Epithelial cell of esophagus (primary cell): ENCODE measurements at regions not wholly inside any gene's neighbourhood (a gene's known extent, or its start where the extent isn't known, plus 50 kb on each side); places are given as distances from the start of the nearest gene placed in this dataset.

Experiments used
- DNase-seq: peaks from one replicate; pipeline ENCODE4 v3.0.0; 2010; ENCODE audit warnings: low read depth
- H3K4me3 ChIP-seq: 2 replicates; pipeline ENCODE4 v1.5.1; 2011; ENCODE audit warnings: mild to moderate bottlenecking, low read length, control low read depth
- CTCF ChIP-seq: IDR thresholded peaks from 2 replicates; pipeline ENCODE4 v1.5.1; 2011; ENCODE audit warnings: low read depth, mild to moderate bottlenecking, low read length, control low read depth, inconsistent platforms; ENCODE audit not compliant: insufficient read depth; ENCODE audit errors: missing control alignments

- TF ChIP-seq CTCF: no peak
- no peak overlapping the region for H3K4me3 ChIP-seq
- no peak for DNase-seq
Observed at GRCh38 chr9:110123341-110124095, 84.4 kb downstream of the C9orf152 start.

GRCh38 chr9:110124439-110124838 is 83.5 kb downstream of the C9orf152 start:
- H3K4me3 ChIP-seq: no peak overlapping the region
- TF ChIP-seq CTCF: no peak
- no peak for DNase-seq

GRCh38 chr9:110125207-110125751 is 82.7 kb downstream of the C9orf152 start:
- H3K4me3 ChIP-seq: no peak overlapping the region
- no peak for TF ChIP-seq CTCF
- DNase-seq: no peak

GRCh38 chr9:110125763-110126351 is 82.1 kb downstream of the C9orf152 start:
- DNase-seq: no peak
- H3K4me3 ChIP-seq: no peak overlapping the region
- TF ChIP-seq CTCF: no peak

GRCh38 chr9:110126499-110126941 is 81.4 kb downstream of the C9orf152 start:
- no peak for TF ChIP-seq CTCF
- H3K4me3 ChIP-seq: no peak overlapping the region
- DNase-seq: no peak

GRCh38 chr9:110126986-110127864 is 80.7 kb downstream of the C9orf152 start:
- H3K4me3 ChIP-seq: no peak overlapping the region
- no peak for DNase-seq

More at GRCh38 chr9:110126986-110127864, 80.7 kb downstream of the C9orf152 start:
- TF ChIP-seq CTCF: no peak
